HG02884 (cell line): ENCODE measurements at regions not wholly inside any gene's neighbourhood (a gene's known extent, or its start where the extent isn't known, plus 50 kb on each side); places are given as distances from the start of the nearest gene placed in this dataset.
A peak's percentile ranks its signal among the peaks of the same experiment; 100 is the strongest.
"Not testable (repeated sequence)": the region's sequence is repeated elsewhere in the genome, so short reads cannot be mapped to it uniquely, and the experiment has no call there.

Experiments used
- ATAC-seq: cut with Tn5 transposase; IDR thresholded peaks from one replicate; pipeline ENCODE4 v1.9.1; 2021; ENCODE audit warnings: mild to moderate bottlenecking, moderate library complexity; ENCODE audit not compliant: unreplicated experiment

DNA sequence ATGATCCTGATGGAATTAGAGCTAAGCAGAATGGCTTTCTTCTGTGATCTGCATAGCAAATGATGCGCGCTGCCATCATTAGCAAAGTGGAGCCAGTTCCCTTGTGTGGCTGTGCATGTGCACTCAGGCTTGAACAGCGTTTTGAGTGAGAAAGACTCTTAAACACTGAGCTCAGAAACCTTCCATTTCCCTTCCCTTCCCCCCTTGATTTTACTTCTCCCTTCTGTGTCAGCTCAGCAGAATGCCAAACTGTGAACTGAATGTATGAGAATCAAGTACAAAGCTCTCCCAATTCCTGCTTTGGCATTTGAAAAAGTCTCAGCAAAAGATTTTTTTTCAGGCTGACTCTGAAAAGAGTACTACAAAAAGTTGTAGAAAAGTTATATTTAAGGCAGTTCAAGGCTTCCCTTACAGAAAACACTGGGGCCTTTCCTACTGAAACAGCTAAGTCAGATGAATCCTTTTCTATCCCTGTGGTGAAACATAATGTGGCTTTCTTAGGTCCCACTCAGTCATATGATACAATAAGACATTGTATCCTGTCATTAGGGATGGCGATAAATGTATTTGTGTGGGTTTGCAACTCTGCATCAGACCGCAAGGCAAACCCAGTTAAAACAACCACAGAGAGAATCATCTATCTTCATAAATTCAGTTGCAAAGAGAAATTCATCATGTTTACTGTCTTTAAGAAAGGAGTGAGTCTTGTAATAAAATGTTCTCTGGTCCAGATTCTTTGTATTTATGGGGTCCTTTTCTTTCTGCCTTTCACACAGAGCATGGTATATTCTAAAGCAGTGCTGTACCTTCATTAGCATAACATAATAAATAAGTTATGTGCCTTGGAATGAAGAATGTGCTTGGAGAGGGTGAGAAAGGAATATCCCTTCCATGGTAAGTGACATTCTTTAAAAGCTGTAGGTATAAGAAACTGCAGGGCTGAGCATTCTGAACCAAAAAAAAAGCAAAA lies 222.6 kb downstream of the CAAP1 start:
- peak; percentile 70 for ATAC-seq

DNA sequence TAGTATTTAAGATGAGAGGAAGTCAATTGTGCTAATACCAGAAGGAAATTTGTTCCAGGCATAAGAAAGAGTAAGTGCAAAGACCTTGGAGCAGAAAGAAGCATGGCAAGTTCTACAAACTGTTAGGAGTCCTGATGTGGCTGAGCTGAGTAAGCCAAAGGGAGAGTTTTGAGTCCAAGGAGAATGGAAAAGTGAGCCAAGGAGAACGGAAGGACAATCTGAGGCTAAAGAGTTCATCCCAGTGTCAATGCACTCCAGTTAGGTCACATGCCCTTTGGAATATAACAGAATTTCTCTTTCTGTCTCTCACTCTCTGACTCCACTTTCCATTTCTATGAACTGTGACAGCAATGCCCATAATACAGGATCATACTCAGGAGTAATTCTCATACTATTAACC lies 224.7 kb downstream of the CAAP1 start:
- no peak for ATAC-seq

DNA sequence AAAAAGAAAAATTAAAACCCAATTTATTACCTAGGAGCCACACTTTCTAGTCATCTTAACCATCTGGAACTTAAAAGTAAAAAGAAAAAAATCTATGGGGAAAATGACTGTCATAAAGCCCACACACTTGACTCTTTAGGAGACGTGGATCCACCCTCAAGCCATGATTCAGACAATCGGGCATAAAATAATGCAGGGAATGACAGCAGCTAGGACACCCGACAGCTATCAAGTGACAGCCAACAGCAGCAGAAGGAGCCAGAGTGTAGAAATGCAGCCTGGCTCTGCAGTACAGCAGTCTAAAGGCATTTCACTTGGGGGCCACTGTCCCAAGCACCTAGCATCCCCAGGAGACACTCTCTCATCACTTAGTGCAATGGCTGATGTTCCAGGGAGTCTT lies 226.9 kb downstream of the CAAP1 start:
- no peak for ATAC-seq

DNA sequence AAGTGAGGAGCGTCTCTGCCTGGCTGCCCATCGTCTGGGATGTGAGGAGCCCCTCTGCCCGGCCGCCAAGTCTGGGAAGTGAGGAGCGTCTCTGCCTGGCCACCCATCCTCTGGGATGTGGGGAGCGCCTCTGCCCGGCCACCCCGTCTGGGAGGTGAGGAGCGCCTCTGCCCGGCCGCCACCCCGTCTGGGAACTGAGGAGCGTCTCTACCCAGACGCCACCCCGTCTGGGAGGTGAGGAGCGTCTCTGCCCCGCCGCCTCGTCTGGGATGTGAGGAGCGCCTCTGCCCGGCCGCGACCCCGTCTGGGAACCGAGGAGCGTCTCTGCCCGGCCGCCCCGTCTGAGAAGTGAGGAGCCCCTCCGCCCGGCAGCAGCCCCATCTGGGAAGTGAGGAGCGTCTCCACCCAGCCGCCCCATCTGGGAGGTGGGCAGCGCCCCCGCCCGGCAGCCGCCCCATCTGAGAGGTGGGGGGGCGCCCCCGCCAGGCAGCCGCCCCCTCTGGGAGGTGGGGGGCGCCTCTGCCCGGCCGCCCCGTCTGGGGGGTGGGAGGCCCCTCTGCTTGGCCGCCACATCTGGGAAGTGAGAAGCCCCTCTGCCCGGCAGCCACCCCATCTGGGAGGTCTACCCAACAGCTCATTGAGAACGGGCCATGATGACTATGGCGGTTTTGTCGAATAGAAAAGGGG lies 228.4 kb downstream of the CAAP1 start:
- not testable (repeated sequence) for ATAC-seq

DNA sequence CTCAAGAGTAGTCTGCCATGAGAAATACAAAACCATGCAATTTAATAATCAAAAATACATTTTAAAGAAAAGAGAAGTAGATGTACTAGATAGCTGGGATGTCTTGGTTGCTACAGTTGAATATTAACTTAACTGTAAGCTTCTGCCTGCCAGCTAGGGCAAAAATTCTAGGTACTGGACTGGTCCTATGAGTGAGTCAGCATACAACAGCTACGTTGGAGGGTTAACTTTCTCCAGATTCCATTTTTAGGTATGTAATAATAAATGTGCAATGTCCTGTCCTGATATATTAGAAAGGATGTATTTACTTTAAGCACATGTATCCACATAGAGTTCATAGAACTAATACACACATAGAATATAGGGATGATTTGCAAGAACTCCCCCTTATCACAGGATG lies 230.1 kb downstream of the CAAP1 start:
- ATAC-seq = no peak

DNA sequence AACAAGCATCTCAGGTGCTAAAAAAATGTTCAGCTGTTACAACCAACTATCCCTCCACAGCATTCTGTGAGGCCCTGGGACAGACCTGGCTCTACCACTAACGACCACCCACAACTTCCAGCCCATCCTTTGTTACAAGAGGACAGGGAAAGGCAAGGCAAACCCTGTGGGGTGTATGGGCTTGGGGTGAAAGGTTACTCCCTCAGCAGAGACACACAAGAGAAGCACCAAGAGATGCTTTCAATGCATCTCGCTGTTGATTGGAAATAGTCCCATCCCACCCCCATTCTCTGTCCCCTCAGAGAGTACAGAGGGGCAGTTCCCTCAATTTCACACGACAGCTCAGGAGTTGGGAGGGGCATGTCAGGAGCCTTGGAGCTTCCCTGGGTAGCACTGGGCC lies 234.1 kb downstream of the CAAP1 start:
- ATAC-seq = no peak

DNA sequence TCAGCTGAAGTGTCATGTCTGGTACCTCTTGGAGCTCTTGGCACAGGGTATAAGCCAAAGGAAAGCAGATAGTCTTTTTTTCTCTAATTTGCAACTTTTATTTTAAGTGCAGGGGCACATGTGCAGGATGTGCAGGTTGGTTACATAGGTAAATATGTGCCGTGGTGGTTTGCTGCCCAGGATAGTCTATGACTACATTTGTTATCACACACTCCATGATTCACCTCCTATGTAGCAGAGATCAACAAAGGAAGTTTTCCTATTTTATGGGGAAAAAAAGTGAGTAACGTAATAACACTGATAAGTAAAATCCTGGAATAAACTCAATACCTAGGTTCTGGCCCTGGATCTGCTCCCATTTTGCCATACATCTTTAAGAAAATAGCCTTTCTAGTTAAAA lies 234.6 kb downstream of the CAAP1 start:
- ATAC-seq = no peak

DNA sequence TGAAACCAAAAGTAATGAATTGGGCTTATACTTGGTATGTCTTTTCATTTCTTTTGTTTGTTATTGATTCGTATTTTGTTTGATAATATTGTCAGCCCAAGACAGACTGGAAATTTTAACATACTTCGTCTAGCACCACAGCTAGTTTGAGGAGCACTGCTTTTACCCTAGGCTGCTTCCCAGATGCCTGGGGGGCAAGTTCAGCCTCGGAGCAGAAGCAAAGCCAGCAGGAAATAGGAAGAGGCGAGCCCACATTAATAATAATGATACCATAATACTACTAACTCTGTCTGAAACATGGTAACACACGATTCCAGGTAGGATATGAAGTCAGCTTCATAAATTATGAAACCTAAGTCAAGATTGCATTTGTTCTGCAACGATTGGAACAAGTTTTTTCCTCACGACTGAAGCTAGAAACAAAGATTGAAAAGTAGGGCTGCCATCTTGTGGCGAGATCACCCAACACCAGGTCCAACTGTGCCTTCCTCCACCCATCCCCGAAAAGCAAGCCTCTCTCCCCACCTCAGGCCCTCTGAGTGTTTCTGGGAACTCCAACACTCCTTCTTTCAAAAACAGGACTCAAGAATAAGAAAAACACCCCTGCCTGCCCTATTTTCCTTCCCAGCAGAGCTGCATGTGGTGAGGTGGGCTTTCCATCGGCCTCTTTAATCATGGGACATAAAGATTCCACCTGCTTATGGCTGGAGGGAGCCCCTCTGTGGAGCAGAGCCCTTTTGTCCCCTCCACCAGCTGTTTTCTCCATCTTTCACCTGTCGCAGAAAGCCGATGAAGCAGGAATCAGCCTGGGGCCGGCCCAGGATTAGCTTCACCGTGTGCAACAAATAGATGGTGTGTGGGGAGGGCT lies 236.4 kb downstream of the CAAP1 start:
- ATAC-seq = no peak

DNA sequence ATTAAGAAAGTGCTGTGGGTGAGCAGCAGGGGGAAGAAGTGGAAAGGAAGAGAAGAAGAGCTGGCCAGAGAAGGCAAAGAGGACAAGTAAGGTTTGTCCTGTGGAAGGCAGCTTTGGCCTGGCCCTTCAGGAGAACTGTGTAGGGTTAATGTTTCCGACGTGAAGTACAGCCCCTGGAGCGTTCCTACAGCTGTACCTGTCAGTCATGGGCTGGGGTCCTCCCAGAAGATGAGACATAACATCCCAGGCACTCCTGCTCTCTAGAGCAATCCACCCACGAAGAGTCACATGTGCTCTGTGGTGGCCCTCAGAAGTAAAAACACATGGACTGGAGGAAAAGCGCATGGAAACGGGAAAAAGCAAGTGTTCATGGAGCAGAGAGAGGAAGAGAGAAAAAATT lies 237.4 kb downstream of the CAAP1 start:
- ATAC-seq = no peak

DNA sequence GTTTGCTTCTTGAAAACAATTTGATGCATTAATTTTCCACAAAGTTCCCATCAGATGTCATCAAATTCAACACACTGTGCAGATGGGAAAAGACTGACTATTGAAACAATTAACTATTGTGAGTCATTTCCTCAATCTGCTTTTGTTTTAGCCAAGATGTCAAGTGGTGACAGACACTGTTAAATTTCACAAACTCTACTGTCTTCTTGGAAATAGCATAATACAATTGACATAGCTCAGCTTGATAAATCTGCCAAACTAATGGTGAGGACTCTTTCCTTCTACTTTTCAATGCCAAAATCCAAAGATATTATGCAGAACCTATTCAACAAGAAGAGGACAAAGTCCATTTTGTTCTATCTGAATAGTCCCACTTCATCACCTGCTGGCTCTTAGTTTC lies 242.3 kb downstream of the CAAP1 start:
- no peak for ATAC-seq

DNA sequence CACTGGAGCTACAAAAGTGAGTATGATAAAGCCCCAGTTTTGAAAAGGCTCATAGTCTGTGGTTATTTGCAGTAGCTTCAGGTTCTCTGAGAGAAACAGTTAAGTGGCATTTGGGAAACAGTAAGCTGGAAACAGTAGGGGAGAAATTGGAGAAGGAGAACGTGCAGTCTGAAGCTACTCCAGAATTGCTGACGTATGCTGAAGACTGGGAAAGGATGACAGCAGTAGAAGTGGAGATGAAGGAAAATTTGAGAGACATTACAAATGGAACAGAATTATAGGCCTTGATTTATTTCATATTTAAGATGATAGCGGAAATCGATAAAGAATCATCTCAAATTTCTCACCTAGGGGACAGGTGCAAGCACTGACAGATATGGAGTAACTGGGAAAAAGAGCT lies 248.8 kb downstream of the CAAP1 start:
- ATAC-seq = no peak

DNA sequence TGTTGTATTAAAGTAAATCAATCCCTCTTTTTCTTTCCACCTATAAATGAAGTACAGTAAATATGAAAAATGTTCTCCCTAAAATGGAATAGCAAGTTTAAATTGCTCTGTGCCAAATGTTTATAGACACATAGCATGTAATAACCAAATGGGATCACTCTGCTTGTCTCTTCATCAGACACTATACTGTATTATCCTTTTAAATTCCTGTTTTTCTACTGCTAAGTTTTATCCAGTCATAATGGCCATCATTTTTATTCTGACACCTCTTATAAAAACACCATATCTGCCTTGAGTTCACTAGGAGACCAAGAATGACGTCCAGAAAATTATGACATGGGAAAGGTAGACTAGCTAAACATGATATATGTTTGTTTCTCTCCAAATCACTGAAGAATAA lies 252.8 kb downstream of the CAAP1 start:
- ATAC-seq = no peak

DNA sequence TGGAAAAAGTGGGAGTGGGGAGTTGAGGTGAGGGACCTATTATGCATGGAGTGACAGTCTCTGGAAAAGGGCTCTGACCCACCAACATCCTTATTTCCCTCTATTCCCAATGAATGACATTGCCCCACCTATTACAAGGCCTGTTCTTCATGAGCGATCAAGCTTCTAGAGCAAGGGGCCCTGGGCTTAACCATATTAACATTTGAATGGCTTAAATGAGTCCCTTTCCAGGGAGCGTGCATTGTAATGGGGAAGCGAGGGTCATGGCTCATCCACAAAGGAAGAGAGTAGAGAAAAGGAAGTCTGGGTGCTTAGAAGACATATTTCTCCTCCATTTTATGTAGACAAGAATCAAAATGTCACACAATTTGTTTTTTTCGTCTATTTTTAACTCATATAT lies 255.5 kb downstream of the CAAP1 start:
- ATAC-seq = no peak

DNA sequence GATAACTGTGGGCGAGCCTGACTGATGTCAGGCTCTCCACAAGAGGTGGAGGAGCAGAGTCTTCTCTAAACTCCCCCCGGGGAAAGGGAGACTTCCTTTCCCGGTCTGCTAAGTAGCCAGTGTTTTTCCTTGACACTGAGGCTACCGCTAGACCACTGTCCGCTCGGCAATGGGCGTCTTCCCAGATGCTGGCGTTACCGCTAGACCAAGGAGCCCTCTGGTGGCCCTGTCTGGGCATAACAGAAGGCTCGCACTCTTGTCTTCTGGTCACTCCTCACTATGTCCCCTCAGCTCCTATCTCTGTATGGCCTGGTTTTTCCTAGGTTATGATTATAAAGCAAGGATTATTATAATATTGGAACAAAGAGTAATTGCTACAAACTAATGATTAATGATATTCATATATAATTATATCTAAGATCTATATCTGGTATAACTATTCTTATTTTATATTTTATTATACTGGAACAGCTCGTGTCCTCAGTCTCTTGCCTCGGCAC lies 278.7 kb downstream of the CAAP1 start:
- ATAC-seq = not testable (repeated sequence)

DNA sequence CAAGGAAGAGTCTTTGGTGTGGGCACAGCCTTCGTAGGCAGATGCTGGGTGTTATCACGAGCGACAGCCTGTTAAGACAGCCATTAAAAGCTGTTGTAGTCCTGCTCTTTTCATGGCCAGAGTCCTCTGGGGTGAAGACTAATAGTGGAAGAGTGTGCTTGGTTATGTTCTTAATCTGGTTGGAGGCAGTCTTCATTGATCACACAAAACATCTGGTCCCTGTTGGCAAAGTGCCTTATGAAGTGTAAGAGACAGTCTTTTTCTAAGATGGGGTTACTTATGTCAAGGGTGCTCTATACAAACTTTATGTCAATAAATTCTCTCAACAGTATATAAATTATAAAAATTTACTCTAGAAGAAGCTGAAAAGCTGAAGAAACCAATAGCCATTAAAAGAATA lies 280.4 kb downstream of the CAAP1 start:
- no peak for ATAC-seq

DNA sequence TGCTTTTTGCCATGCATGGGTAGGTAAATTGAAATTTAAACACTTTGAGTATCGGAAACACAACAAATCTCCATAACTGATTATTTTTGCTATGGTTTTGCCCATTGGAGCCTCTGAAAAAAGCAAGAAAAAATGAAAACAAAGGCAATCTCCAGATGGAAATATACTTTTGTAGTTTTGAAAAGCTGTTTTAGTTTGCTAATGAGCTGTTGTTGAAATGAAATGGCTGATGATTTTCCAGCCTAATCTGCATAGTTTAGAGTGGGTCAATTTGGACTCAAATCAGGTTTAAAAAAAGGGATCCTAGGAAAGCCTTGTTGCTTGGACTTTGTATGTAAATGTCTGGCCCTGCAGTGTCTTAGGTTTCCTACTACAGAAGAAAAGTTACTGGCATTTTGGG lies 285.8 kb downstream of the CAAP1 start:
- ATAC-seq = no peak

DNA sequence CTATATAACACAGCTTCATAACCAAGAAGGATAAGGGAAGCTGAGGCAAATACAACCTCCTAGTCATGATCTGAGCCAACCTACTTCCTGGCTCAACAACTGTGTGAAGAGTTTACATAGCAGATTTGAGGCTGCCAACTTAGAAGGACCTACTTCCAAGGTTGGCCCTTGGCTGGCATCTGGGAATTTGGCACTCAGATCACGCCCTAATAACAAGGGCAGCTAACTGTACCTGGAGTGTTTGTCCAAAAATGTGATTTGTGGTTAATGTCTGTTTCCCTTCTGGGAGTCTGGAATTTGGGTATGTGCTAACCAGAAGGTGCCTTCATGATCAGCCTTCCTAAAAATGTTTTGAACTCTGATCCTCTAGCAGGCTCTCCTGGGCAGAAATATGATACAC lies 287.2 kb downstream of the CAAP1 start:
- ATAC-seq = no peak

DNA sequence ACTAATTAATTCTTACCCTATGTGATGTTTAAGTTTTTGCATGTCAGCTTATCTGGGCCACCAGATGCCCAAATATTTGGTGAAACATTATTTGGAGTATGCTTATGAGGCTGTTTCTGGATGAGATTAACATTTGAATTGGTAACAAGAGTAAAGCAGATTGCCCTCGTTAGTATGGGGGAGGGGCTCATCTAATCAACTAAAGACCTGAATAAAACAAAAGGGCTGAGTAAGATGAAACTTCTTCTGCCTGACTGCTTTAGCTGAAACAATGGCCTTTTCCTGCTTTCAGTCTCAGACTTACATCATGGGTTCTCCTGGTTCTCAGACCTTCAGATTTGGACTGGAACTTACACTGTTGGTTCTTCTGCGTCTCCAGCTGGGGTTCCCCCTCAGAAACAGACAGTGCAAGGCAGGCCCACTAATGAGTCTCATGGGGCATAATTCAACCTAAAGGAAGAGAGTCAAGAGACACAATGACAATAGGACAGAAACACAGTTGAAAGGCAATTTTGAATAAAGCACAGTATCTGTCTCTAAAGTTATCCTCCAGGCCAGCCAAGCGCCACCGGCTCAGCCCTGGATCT lies 288.4 kb downstream of the CAAP1 start:
- no peak for ATAC-seq

DNA sequence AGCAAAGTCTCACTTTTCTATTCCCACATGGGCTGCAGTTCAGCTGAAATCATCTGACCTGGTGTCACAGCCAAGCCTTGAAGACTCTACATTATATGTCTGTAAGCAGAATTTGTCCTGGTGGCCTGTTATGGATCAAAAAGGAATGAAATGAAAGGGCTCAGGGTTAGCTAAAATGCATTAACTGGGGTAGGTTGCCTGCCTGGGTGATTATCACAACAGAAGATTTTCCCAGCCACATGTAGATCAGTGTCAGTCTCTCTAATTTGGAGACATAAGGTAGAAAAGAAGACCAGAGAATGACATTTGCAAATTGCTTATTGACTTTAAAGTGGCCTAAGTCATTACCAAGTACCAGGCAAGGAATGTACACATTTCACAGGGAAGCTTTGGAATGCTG lies 289.0 kb downstream of the CAAP1 start:
- ATAC-seq = no peak

DNA sequence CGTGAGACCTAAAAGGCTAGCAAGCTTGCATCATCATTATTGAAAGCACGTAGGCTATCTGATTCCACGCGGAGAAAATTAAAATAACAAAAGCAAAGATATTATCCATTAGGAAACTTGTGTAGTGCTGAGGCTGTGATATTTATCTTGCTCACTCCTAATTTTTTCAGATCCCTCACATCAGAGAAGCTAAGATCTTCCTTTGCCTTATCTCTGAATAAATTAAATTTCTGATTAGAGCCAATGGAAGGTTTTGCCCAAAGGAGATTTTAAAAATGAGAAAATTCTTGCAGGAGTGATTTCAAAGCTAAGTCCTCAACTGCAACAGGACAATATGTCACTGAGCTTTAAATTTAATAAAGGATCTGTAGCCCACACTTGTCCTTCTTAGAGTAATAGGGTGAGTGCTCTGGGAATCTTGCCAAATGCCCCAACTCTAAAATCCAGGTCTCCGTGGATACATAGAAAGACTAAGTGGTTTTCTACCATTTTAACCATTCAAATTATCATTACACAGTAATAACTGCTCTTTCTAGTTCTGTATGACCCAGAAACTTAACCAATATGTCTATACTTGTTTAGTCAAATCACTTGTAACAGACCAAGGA lies 295.0 kb downstream of the CAAP1 start:
- no peak for ATAC-seq
